ENCODE measurements at regions not wholly inside any gene's neighbourhood (a gene's known extent, or its start where the extent isn't known, plus 50 kb on each side); places are given as distances from the start of the nearest gene placed in this dataset.

GRCh38 chr20:48431653-48432493 is 395.9 kb downstream of the PREX1 start:
- TF ChIP-seq TOX (CRISPR knock-in tag; IDR thresholded peaks at IDR 0.05; ENCODE audit: borderline replicate concordance) (no peak), ZNF8 (CRISPR knock-in tag; IDR thresholded peaks at IDR 0.05) (no peak), ZC3H10 (CRISPR knock-in tag; IDR thresholded peaks at IDR 0.05) (no peak), CREB5 (CRISPR knock-in tag; IDR thresholded peaks at IDR 0.05; ENCODE audit: low read depth) (no peak), TCF4 (CRISPR knock-in tag; IDR thresholded peaks at IDR 0.05; ENCODE audit: borderline replicate concordance) (no peak), ISL1 (CRISPR knock-in tag; IDR thresholded peaks at IDR 0.05) (no peak), POU6F1 (CRISPR knock-in tag; IDR thresholded peaks at IDR 0.05; ENCODE audit: borderline replicate concordance, low read depth) (no peak)

All from SK-N-SH treated with all-trans-retinoic acid at 6 μM for 48 hours (cell line).